GM06990 (cell line): ENCODE measurements at regions not wholly inside any gene's neighbourhood (a gene's known extent, or its start where the extent isn't known, plus 50 kb on each side); places are given as distances from the start of the nearest gene placed in this dataset.

Experiments
- DNase-seq: peaks from one replicate; pipeline ENCODE4 v3.0.0-alpha.2; 2011; ENCODE audit not compliant: insufficient read length; ENCODE audit errors: extremely low read depth
- H3K27me3 ChIP-seq: replicated peaks from 2 replicates; pipeline ENCODE4 v1.6.0; 2011; ENCODE audit warnings: low read length; ENCODE audit not compliant: control insufficient read depth, insufficient read depth
- H3K36me3 ChIP-seq: 2 replicates; pipeline ENCODE4 v1.5.1; 2011; ENCODE audit warnings: low read length; ENCODE audit not compliant: control insufficient read depth, insufficient read depth
- H3K4me3 ChIP-seq: replicated peaks from 2 replicates; pipeline ENCODE4 v1.5.1; 2011; ENCODE audit warnings: low read depth, mild to moderate bottlenecking, control low read depth, low read length
- TF ChIP-seq, protein P1 (sequence below): IDR thresholded peaks from 2 replicates; pipeline ENCODE4 v1.5.1; 2011; ENCODE audit warnings: low read length, control low read depth, mild to moderate bottlenecking, inconsistent platforms; ENCODE audit not compliant: insufficient read depth, poor library complexity, severe bottlenecking

DNA sequence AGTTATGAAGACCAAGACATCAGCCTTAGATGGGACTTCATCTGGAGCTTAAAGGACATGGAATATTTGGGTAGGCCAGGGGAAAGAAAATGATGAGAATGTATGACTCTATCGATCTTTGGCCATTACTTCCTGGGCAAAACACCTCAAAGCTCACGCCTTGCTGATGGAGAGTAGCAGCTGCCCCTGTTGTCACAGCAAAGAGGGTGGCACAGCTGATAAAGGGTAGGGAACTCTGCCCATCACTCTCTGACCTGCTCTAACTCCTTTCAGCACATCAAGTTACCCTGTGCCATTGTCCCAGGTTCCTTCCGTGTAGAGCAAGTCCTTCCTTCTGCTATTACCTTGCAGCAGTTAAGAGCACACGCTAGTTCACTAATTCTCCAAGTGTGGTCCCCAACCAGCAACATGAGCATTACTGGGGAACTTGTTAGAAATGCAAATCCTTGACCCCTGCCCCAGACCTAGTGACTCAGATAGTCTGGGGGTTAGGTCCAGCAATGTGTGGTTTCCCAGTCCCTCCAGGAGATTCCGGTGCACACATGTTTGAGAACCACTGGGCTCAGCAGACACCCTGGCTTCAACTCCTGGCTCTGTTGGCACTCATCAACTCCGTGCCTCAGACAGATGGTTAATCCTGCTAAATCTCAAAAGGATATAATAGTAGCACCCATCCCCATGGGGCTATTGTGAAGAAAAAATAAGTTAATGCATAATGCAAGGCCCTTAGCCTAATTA is 93.7 kb upstream of the EEA1 start:
- no peak for DNase-seq
- TF ChIP-seq, protein P1, sequence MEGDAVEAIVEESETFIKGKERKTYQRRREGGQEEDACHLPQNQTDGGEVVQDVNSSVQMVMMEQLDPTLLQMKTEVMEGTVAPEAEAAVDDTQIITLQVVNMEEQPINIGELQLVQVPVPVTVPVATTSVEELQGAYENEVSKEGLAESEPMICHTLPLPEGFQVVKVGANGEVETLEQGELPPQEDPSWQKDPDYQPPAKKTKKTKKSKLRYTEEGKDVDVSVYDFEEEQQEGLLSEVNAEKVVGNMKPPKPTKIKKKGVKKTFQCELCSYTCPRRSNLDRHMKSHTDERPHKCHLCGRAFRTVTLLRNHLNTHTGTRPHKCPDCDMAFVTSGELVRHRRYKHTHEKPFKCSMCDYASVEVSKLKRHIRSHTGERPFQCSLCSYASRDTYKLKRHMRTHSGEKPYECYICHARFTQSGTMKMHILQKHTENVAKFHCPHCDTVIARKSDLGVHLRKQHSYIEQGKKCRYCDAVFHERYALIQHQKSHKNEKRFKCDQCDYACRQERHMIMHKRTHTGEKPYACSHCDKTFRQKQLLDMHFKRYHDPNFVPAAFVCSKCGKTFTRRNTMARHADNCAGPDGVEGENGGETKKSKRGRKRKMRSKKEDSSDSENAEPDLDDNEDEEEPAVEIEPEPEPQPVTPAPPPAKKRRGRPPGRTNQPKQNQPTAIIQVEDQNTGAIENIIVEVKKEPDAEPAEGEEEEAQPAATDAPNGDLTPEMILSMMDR: no peak
- no peaks in the 10 kb centered on the region for H3K36me3 ChIP-seq

DNA sequence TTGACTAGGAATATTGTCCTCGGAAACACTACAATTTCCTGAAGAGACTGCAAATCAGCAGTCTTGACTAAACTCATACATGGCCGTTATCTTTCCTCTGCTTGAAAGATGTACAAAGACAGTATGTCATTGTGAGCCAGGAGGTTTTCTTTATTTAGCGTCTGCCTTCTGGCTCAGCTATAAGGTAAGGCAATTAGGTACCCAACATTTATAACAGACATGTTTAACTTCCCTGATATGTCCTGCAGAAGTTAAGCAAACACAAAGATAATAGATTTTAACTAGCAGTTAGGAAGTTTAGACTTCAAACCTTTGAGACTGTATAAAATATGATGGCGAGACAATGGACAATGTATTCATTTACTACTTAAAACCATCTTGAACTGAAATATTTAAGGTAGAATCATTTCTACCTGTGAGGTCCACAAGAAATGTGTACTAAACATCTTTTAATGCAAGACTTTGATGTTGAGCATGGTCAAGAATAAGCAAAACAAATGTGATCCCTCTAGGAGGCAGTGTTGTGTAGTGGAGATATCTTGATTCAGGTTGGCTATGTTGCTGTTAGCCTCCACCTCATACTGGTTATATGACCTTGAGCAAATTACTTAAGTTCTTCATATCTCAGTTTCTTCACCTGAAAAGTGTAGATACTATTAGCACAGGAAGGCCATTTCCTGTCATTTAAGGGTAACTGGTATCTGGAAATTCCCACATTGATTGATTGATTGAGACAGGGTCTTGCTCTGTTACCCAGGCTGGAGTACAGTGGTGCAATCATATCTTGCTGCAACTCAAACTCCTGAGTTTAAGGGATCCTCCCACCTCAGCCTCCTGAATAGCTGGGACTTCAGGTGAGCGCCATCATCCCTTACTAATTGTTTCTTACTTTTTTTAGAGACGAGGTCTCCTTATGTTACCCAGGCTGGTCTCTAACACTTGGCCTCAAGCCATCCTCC is 96.3 kb upstream of the EEA1 start:
- Histone ChIP-seq H3K36me3 (no peaks in the 10 kb centered on the region), H3K27me3 (no peaks in the 10 kb centered on the region), H3K4me3 (no peak overlapping the region)
- DNase-seq: peak; percentile 33
- TF ChIP-seq, protein P1: peak; percentile 58

More for the DNA sequence above, 93.7 kb upstream of the EEA1 start:
- Histone ChIP-seq H3K4me3 (no peak overlapping the region), H3K27me3 (no peaks in the 10 kb centered on the region)

DNA sequence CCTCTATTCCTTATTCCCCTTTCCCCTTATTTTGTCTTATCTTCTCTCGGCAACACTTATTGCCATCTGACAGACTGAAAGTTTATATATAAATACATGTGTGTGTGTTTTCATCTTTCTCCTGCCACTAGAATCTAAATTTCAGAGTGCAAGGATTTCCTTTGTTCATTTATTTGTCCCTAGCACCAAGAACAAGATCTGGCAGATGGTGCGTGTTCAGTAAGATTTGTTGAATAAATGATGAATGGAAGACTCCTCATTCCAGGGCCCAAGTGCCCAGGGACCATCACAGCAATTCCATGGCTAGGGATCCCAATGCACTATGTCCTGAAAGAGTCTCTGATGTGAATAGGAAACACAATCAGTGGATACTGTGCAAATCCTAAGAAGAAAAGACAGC is 97.9 kb upstream of the EEA1 start:
- Histone ChIP-seq H3K36me3 (no peaks in the 10 kb centered on the region), H3K27me3 (no peaks in the 10 kb centered on the region), H3K4me3 (no peak overlapping the region)
- DNase-seq: no peak
- TF ChIP-seq, protein P1: no peak

DNA sequence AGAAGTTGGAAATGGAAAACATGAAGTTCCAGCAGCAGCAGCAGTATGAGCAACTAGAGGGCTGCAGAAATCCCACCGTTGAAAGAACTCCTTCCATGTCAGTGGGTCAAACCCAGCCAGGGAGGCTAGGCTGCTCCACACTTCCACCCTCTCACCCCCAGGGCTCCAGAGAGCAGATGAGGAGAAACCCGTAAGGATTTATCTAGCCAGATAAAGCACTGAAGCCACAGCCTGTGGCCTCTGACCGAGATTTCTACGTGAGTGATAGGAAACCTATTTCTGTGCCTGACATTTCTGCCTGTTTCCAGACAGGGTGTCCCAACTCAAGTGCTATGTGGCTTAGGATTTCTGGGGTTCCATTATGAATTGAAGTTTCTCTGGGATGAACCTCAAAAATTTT is 100.0 kb upstream of the EEA1 start:
- Histone ChIP-seq H3K36me3 (no peaks in the 10 kb centered on the region), H3K27me3 (no peaks in the 10 kb centered on the region), H3K4me3 (no peak overlapping the region)
- TF ChIP-seq, protein P1: no peak
- no peak for DNase-seq

DNA sequence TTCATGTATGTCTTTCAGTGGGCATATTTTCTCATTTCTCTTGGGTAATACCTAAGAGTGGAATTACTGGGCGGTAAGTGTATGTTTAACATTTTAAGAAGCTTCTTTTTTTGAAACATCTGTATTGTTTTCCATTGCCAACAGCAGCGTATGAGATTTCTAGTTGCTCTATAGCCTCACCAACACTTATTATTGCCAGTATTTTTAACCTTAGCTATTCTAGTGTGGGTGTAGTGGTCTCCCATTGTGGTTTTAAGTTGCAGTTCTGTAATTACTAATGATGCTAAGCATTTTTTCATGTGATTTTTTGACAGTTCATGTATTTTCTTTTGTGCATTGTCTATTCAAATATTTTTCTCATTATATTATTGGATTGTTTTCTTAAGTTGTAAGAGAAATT is 101.9 kb upstream of the EEA1 start:
- Histone ChIP-seq H3K36me3 (no peaks in the 10 kb centered on the region), H3K4me3 (no peak overlapping the region), H3K27me3 (no peaks in the 10 kb centered on the region)
- TF ChIP-seq, protein P1: no peak
- DNase-seq: no peak
